Erythroblast (primary cell): ENCODE measurements at regions not wholly inside any gene's neighbourhood (a gene's known extent, or its start where the extent isn't known, plus 50 kb on each side); places are given as distances from the start of the nearest gene placed in this dataset.

Experiments used
- GATA1 ChIP-seq: IDR thresholded peaks from 2 replicates; pipeline ENCODE4 v1.6.1; 2011; ENCODE audit warnings: low read depth, mild to moderate bottlenecking, control low read depth, low read length, moderate library complexity
- POLR2A ChIP-seq: IDR thresholded peaks from 2 replicates; pipeline ENCODE4 v1.6.1; 2011; ENCODE audit warnings: mild to moderate bottlenecking, low read length

GRCh38 chr11:127524618-127525017 lies 524.0 kb upstream of the KIRREL3 start:
- TF ChIP-seq POLR2A (no peak), GATA1 (no peak)
